ENCODE measurements at regions not wholly inside any gene's neighbourhood (a gene's known extent, or its start where the extent isn't known, plus 50 kb on each side); places are given as distances from the start of the nearest gene placed in this dataset.

DNA sequence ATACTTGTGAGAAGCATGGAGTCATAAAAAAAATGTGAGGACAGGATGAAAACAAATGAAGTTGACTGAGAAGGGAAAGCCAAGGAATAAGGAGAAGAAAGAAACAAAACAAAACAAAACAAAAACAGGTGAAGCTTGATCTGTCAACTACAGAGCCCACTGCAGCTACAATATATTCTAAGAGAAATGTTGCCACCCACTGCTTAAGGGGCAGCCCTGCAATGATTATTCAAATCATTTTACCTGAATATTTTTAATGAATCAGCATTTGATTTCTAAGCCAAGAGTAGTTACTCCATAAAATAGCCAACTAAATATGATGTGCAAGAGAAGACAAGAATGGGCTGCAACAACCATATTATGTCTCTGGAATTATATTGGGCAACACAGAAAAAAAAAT, 252.0 kb upstream of the KIF2B start:
- no TSS peak for BruUV-seq (replicated peaks)
- no peak overlapping the region for H3K23ac ChIP-seq (ENCODE audit: low read depth, low read length)
- dilution Hi-C loops (cut with HindIII; ENCODE audit: low sequenced_read_pairs, unreplicated experiment) (no loop called here), in situ Hi-C loops (cut with MboI; ENCODE audit: low sequenced_read_pairs) (no loop called here), intact Hi-C loops (cut with micrococcal nuclease) (no loop called here)
- H3K4me2 ChIP-seq (ENCODE audit: low read depth, low read length) = no peak overlapping the region
- no peak overlapping the region for H4K91ac ChIP-seq (ENCODE audit: insufficient read depth, low read depth, low read length)
- H3K36me3 ChIP-seq (ENCODE audit: control insufficient read depth, insufficient read depth, low read length) = no peaks in the 10 kb centered on the region
- no peak overlapping the region for H4K8ac ChIP-seq (ENCODE audit: low read depth in 2 of 2, low read length in 2 of 2)
- no peak overlapping the region for H3K27ac ChIP-seq (ENCODE audit: insufficient read depth, low read length)
- no peaks in the 10 kb centered on the region for H4K20me1 ChIP-seq (ENCODE audit: insufficient read depth, low read length)
- H4K5ac ChIP-seq (ENCODE audit: low read depth, low read length) = no peak overlapping the region
- no peak overlapping the region for H3K4ac ChIP-seq (ENCODE audit: low read depth, low read length)
- DNase-seq (no peak), ATAC-seq (ENCODE audit: low read depth) (no peak)
- no peak overlapping the region for H2BK20ac ChIP-seq (ENCODE audit: low read depth, low read length)
- no peak for TF ChIP-seq CEBPB (IDR thresholded peaks at IDR 0.05; ENCODE audit: low read depth, low read length)
- H2AK5ac ChIP-seq (ENCODE audit: low read depth, low read length) = no peak overlapping the region
- no peak overlapping the region for H2BK5ac ChIP-seq (ENCODE audit: low read depth, low read length, poor library complexity, severe bottlenecking)
- no peak overlapping the region for H3K14ac ChIP-seq (replicated peaks; ENCODE audit: low read depth, low read length)
- H3K4me1 ChIP-seq (ENCODE audit: control insufficient read depth, insufficient read depth, low read length) = no peaks in the 10 kb centered on the region
- no peak overlapping the region for H2BK120ac ChIP-seq (ENCODE audit: low read depth, low read length)
- CTCF ChIA-PET = no interaction called here
- no peak overlapping the region for H2AK9ac ChIP-seq (replicated peaks; ENCODE audit: low read depth, low read length, poor library complexity)
- H3K79me1 ChIP-seq (ENCODE audit: low read depth in 1 of 2, low read length in 2 of 2) = no peaks in the 10 kb centered on the region
- no peak overlapping the region for H3K4me3 ChIP-seq (ENCODE audit: insufficient read depth, low read depth, low read length)
- no peak overlapping the region for H3K56ac ChIP-seq (ENCODE audit: extremely low read depth, insufficient read depth, low read length)
- H3K9ac ChIP-seq (ENCODE audit: low read depth, low read length) = no peak overlapping the region
- H3K9me3 ChIP-seq (ENCODE audit: control insufficient read depth, insufficient read depth, low read length) = no peaks in the 10 kb centered on the region
- POLR2A ChIA-PET (ENCODE audit: unreplicated experiment) = no interaction called here
- H2BK15ac ChIP-seq (ENCODE audit: low read depth, low read length) = no peak overlapping the region
- H3K27me3 ChIP-seq (ENCODE audit: control insufficient read depth, insufficient read depth, low read length) = no peaks in the 10 kb centered on the region
- H2AFZ ChIP-seq (replicated peaks; ENCODE audit: low read length, poor library complexity) = no peak overlapping the region
- no peaks in the 10 kb centered on the region for H3K9me1 ChIP-seq (ENCODE audit: insufficient read depth, low read length)
- H3K18ac ChIP-seq (ENCODE audit: low read depth, low read length) = no peak overlapping the region

All from IMR-90 (cell line).